ENCODE measurements at regions not wholly inside any gene's neighbourhood (a gene's known extent, or its start where the extent isn't known, plus 50 kb on each side); places are given as distances from the start of the nearest gene placed in this dataset.

DNA sequence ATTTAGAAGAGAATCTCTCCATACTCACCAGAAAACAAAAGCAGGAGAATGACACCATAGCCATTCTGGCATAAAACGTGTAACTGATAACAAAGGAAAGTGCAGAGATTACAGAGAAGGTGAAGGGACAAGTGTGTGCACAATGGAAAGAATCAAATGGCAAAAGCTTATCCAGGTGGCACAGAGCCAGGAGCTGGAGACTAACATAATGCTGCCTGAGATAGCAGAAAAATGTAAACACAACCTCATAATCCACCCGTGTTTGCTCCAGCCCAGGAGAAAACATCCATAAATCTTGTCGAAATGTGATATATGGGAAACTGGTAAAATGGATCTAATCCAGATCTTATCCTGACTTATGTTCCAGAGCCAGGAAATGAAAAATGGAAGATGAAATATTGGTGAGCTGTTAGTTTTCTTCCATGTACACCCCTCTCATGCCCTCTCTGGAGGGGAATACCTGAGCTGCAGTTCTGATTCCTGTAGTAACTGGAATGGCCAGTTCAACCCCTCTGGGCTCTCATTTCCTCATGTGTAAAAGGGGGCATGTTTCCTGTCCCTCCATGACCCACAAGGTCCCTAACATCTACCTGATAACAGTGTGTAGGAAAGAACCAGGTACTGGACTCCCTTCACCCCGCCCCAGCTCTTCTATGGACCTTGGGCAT lies 212.3 kb upstream of the DAPK1 start:
- peak; percentile 32 for DNase-seq

DNA sequence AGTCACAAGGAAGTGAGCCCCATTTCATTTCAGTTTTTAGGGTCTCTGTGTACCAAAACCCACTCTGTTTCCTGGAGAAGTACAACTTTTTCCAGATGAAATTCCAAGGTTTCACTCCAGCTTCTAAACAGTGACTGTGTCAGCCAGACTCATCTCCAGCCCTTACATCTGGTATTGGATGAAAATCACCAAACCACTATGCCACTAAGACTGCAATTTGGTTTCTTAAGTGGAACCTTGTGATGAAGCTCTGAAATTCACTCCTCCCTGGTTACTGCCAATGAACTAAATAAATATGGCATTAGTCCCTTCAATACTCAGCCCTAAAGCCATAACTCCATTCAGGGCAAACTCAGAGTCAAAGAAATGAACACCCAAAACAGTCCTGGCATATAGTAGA lies 211.2 kb upstream of the DAPK1 start:
- DNase-seq: peak; percentile 22

- DNase-seq: peak; percentile 50
Measured at GRCh38 chr9:87290241-87291052, 207.2 kb upstream of the DAPK1 start.

GRCh38 chr9:87292449-87293191 lies 205.0 kb upstream of the DAPK1 start:
- no peak for DNase-seq

DNA sequence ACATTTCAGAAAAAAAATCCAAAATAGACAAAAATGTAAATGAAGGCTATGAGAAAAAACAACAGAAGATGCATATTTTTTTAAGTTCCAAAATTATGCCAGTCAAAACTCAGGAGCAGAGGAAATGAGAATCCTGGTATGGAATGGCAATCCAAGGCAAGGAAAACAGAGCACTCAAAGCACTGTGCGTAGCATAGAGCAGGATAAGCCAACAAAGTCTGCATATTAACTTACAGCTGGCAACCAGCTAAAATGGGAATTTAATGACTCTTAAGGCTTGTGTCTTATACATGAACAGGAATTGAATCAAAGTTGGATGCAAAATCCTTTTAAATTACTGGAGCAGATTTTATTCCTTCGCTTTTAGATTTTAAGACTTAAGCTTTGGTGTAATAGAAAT lies 203.5 kb upstream of the DAPK1 start:
- no peak for DNase-seq

DNA sequence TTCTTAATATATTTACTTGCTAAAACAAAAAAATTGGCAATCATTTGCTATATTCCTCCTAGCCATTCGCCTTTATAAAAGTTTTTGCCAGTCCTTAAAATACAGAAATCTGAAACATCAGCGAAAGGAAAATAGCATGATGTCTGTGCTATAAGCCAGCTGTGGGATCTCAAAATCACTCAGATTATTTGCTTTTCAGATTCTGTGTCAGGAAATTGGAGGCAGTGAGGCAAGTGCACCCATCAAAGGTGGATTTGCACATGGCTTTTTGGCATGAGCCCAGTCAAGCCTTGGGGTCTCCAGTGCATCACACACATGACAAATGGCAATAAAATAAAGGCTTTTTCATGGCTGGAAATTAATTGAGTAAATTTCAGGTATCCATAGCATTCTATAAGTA lies 196.8 kb upstream of the DAPK1 start:
- no peak for DNase-seq

GRCh38 chr9:87301371-87301770 lies 196.3 kb upstream of the DAPK1 start:
- no peak for DNase-seq

DNA sequence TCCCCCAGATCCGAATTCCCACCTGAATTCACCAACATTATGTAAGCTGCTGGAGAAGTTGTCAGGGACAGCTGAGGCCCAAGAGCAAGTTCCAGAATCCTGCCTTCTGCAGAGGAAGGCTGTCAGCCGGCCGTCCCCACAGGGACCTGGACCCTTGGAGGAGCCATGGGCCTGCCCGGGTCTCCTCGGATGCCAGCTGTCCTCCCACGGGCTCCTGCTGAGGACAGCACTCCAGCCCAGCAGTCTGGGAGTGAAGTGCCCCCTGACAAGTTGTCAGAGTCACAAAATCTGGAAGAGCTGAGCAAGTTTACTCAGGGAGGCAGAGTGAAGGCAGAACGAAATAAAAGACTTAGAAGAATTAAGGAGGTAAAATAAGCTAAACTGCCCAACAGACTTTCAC lies 192.5 kb upstream of the DAPK1 start:
- no peak for DNase-seq

GRCh38 chr9:87306006-87306405 lies 191.7 kb upstream of the DAPK1 start:
- no peak for DNase-seq

- DNase-seq: no peak
Measured at GRCh38 chr9:87307848-87308247, 189.8 kb upstream of the DAPK1 start.

DNA sequence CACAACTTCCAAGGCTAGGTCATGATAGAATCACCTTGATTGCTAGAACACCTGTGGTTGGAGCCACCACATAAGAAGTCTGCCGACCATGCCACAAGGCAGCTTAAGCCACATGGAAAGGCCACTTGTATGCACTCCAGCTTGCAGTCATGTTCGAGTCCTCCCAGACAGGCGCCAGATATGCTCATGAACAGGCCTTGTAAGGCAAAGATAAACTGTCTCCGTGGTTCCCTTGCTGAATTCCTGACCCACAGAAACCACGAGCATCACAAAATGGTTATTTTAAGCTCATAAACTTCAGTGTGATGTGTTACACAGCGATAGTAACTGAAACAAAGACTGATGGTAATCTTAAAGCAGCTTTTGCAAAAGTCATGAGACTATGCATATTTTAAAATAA lies 188.4 kb upstream of the DAPK1 start:
- DNase-seq: no peak

DNA sequence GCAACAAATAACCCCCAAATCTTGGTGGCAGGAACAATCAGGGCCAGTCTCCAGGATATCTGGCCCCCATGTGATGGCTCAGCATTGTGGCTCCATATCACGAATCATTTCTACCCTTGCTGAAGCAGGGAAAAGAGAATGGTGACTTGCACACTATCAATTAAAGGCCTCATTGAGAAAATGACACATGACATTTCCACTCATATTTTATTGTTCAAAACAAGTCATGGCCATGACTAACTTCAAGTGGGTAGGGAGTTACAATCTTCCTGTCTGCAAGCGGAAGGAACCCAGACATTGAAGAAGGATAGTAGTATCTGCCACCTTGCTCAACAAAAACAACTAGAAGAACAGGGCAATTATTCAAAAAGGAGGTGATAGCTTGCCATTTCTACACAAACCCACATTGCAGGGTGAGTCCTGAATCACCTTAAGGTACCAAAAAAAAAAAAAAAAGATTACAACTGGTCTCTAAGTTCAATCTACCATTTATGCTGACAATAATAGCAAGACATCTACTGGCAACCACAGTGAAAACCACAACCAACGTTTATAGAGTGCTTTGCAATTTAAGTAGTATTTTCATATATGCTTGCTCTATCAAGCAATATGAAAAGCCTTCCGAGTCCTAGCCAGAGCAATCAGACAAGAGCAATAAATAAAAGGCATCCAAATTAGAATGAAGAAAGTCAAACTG lies 186.7 kb upstream of the DAPK1 start:
- DNase-seq: no peak

DNA sequence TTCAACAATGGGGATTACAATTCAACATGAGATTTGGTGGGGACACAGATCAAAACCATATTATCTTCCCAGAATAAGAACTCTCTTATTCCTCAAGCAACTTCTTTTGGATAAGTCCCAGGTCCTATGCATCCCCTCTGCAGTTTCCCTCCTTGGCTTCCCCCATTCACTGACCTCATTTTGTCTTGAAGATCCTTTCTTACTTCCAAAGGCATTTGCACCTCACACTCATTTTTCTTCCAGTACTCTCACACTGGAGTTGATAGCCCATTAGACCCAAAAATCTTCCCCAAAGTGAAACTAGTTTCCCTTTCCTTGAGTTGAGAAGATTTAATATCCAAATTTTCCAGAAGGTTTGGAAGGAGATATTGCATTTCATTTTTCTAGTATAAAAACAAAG lies 178.0 kb upstream of the DAPK1 start:
- DNase-seq: no peak

GRCh38 chr9:87320146-87320884 lies 177.4 kb upstream of the DAPK1 start:
- no peak for DNase-seq

GRCh38 chr9:87322840-87323635 lies 174.6 kb upstream of the DAPK1 start:
- peak; percentile 73 for DNase-seq

GRCh38 chr9:87323928-87324327 lies 173.7 kb upstream of the DAPK1 start:
- DNase-seq: no peak

GRCh38 chr9:87324613-87325194 lies 173.0 kb upstream of the DAPK1 start:
- DNase-seq: peak; percentile 88

GRCh38 chr9:87327575-87328125 lies 170.0 kb upstream of the DAPK1 start:
- DNase-seq: no peak

- no peak for DNase-seq
Measured at GRCh38 chr9:87333802-87334201, 163.9 kb upstream of the DAPK1 start.

GRCh38 chr9:87334366-87334765 lies 163.3 kb upstream of the DAPK1 start:
- no peak for DNase-seq
